AG04449 (cell line): ENCODE measurements at regions not wholly inside any gene's neighbourhood (a gene's known extent, or its start where the extent isn't known, plus 50 kb on each side); places are given as distances from the start of the nearest gene placed in this dataset.

Source experiments
- CTCF ChIA-PET: fragments of 350-600 bp; formaldehyde crosslinking; extraction: SDS; loops from one replicate; lab custom pipeline; 2021; ENCODE audit warnings: antibody characterized with exemption; lab: Yijun Ruan, JAX
- POLR2A ChIA-PET: fragments of 400-600, 350-600 bp; formaldehyde crosslinking; extraction: SDS; loops from one replicate; lab custom pipeline; 2020; ENCODE audit warnings: antibody characterized with exemption, inconsistent platforms; lab: Yijun Ruan, JAX
- DNase-seq: peaks from one replicate; pipeline ENCODE4 v3.0.0-alpha.2; 2010; ENCODE audit warnings: low read depth, low spot score
- H3K4me3 ChIP-seq: 2 replicates; pipeline ENCODE4 v1.5.1; 2011; ENCODE audit warnings: low read depth, mild to moderate bottlenecking, control low read depth, low read length
- CTCF ChIP-seq: IDR thresholded peaks from one replicate; pipeline ENCODE4 v1.5.1; 2011; ENCODE audit warnings: mild to moderate bottlenecking, moderate library complexity, low read length, control low read depth, inconsistent platforms; ENCODE audit not compliant: insufficient read depth; ENCODE audit errors: missing control alignments

- H3K4me3 ChIP-seq, result no peak overlapping the region
- TF ChIP-seq CTCF, result no peak
- ChIA-PET CTCF (no interaction called here), POLR2A (no interaction called here)
- no peak for DNase-seq
These were observed 93.7 kb upstream of the LHX5 start for GRCh38 chr12:113565368-113565767.

GRCh38 chr12:113561068-113561780 is 89.6 kb upstream of the LHX5 start:
- POLR2A ChIA-PET, result no interaction called here
- no peak overlapping the region for H3K4me3 ChIP-seq
- CTCF ChIA-PET, result no interaction called here
- TF ChIP-seq CTCF, result no peak
- DNase-seq, result no peak

- no peak overlapping the region for H3K4me3 ChIP-seq
- ChIA-PET POLR2A (no interaction called here), CTCF (no interaction called here)
- DNase-seq, result no peak
- no peak for TF ChIP-seq CTCF
These were observed 87.8 kb upstream of the LHX5 start for GRCh38 chr12:113559466-113559865.

- ChIA-PET POLR2A (no interaction called here), CTCF (no interaction called here)
- no peak for DNase-seq
- no peak overlapping the region for H3K4me3 ChIP-seq
- TF ChIP-seq CTCF, result no peak
These were observed 83.6 kb upstream of the LHX5 start for GRCh38 chr12:113555226-113555625.

GRCh38 chr12:113552760-113553159 is 81.1 kb upstream of the LHX5 start:
- ChIA-PET POLR2A (no interaction called here), CTCF (no interaction called here)
- DNase-seq, result no peak
- no peak overlapping the region for H3K4me3 ChIP-seq
- no peak for TF ChIP-seq CTCF

GRCh38 chr12:113551563-113551962 is 79.9 kb upstream of the LHX5 start:
- TF ChIP-seq CTCF, result no peak
- CTCF ChIA-PET, result no interaction called here

More at GRCh38 chr12:113551563-113551962, 79.9 kb upstream of the LHX5 start:
- POLR2A ChIA-PET, result no interaction called here
- no peak for DNase-seq
- no peak overlapping the region for H3K4me3 ChIP-seq
